HS-5 (cell line): ENCODE measurements at regions not wholly inside any gene's neighbourhood (a gene's known extent, or its start where the extent isn't known, plus 50 kb on each side); places are given as distances from the start of the nearest gene placed in this dataset.

ENCODE experiments used
- DNase-seq: peaks from one replicate; pipeline ENCODE4 v3.0.0-alpha.2; 2012; ENCODE audit warnings: low read depth

DNA sequence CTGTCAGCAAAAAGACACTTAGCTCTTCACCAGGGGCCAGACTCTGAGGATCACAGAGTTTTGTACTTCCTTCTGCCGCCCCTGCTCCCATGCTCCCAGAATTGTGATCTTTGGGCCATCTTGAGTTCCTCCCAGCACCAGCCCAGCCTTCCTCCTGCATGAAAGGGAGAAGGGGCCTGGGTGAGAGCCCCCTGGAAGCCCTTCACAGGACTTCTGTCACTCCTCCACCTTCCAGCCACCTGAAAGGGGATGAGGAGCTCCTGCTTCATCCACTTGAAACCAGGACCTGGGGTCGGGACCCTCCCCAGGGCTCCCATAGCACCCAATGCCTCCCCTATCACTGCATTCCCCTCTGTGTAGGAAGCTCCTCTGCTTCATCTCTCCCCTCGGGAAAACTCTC lies 174.2 kb downstream of the BUD13 start:
- no peak for DNase-seq

DNA sequence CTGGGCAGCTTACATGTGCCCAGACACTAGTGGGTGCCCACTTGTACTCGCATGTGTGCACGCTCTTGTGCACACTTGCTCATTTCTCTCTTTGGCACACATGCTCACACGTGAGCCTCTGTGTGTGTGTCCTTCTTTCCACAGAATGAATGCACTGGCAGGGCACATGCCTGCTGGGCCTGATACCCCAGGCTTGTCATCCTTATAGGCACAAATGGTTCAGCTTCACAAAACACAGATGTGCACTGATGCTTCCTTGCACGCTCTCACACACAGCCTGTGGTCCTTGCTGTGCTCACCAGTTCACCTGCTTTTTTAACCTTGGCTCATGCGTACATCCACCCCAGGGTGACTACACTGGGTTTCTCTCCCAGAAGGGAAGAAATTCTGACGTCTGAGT lies 174.8 kb downstream of the BUD13 start:
- no peak for DNase-seq

DNA sequence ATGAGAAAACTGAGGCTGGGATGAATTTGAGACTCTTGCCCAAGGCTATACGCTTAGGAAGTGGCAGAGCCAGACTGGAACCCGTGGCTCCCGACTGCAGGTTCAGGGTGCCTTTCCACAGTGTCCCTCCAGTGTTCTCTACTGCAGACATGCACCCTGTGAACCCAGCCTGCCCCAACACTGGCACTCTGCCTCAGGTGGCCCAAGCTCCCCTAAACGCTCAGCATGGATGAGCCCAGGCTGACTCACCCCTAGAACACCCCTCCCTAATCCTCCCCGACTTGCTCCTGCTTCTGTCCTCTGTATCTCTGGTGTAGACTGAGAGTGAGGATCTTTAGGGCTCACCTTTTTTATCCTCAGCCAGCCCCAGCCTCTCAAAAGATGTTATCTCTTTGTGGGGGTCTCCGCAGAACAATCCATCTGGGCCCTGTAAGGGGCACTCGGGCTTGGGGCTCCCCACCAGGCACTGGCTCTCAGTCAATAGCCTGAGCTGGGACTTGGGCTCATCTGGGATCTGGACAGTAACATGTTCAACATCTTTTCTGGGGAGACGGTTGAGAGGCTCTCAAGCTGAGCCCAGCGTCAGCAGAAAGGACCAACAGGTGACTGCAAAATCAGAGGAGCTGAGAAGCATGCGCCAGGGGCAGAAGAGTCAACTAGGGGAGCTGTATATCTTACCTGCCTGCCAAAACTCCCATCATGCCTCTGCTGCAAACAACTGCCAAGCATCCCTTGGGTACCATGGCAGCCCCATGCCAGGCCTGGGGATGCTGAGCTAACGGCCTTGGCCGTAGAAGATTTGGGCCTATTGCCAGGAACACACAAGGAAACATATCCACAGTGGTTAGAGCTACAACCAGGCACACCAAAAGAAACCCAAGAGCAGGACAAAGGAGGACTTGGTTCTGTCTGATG lies 176.2 kb downstream of the BUD13 start:
- no peak for DNase-seq

DNA sequence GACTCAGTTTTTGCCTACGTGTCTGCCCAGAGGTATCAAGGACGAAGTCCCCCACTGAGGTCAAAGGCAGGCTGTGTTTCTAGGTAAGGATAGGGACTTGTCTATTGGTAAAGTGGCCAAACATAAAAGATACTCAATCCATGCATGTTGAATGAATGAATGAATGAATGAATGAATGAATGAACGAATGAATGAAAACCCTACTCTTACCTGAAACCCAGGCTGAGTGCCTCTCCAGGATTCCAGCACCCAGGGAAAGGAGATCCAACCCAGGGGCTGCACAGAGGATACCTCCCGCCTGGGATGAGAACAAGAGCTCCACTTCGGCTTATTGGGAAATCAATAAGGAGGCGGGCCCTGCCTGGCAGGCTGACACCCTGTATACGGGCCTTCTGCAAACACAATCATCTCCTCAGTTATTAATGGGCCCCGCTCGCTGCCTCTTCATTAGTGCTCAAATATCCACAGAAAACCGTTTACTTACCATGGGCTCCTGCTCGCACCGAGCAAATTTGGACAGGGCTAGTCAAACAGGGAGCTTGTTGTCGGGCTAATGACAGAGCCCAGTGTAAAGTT lies 177.4 kb downstream of the BUD13 start:
- DNase-seq: no peak

DNA sequence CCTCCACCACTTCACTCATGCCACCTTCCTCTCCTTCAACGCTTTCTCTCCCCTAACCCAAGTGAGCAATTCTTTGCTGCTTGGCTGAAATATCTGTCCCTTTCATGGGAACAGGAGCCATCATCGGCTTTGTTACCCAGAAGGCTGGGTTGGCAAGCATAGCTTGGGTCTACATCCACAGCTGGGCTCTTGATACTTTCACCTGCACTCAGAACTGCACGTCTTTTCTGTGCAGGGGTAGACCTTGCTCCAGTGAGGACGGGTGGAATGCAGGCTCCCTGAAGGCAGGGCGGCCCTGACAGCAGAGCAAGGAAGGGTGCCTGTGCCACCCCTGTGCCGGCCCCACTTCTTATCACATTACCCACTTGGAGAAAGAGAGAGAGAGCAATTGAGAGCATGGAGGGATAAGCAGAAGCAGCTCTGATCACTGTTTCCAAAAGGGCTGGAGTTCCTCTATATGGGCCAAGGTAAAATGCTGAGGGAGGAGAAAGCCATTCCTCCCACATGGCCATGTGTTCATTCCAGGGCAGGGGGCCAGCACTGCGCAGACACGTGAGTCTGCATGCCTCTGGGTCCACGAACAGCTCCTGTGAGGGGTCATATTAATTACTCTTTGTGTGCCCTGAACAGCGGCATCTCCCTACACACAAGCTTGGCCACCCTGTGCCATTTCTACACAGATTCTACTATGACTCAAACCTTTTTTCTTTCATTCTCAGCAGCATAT lies 181.8 kb downstream of the BUD13 start:
- no peak for DNase-seq

DNA sequence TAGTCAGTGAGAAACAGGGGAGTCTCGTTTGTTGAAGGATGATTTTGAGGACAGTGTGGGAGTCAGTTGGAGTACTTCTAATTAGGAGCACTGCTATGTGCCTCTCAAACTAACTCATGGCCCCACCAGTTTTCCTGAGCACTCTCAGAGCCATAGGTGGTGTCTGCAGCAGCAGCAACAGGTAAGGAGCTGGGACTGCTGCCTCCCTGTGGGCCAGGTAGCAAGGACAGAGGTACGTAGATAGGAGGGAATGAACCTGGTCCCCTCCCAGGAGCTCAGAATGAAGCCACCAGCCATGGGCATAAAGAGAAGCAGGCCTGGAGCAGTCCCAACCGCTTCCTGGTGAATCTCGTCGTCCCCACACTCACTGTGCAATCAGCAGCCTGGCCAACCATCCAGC lies 183.4 kb downstream of the BUD13 start:
- no peak for DNase-seq

DNA sequence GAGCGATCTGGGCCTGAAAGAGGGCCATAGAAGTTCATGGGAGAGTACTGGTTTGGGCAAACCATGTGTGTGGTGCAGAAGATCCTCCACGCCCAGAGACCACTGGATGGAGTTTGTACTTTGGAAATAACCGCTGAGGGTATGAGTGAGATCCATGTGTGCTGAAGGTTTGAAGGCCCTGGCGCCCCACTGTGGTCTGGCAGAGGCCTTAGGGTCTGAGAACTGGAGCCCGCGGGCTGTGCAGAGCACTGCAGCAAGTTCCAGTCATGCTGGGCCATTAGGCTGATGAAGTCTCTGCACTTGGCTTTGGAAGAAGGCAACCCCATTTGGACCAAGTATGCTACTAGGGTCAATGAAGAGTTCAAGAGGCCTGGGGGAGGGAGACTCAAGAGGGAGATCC lies 186.4 kb downstream of the BUD13 start:
- DNase-seq: no peak

DNA sequence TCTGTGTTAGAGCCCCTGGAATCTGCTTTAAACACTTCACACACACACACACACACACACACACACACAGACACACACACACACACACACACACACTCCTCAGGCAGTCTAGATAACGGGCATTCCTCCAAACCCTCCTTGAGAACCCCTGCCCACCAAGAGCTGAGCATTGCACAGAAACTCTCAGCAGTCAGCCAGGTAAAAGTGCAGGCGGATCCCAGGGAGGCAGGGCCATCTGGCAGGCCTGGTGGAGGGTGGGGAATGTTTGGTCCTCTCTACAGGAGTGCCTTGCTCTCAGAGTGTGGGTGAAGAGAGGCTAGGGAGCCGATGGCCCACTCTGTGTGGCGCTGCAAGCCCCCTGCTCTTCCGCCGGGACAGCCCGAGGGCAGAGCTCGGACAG lies 190.2 kb downstream of the BUD13 start:
- no peak for DNase-seq

DNA sequence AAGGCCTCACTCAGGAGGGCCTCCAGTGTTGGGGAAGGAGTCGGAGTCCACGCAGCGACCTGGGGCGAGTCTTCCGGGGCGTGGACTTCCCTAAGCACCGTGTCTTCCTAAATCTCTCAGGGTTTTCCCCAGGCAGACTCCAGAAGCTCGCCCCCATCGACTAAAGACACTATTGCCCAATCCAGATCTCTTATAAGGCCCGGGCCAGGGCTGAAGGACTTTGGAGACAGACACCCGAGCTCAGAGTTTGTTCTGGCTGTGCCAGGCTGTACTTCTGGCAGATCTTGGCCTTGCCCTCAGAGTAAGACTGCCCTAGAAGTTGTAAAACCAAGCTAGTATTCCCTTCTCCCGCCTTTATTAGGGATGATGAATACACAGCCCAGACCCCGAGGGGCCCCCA lies 191.4 kb downstream of the BUD13 start:
- DNase-seq: no peak

DNA sequence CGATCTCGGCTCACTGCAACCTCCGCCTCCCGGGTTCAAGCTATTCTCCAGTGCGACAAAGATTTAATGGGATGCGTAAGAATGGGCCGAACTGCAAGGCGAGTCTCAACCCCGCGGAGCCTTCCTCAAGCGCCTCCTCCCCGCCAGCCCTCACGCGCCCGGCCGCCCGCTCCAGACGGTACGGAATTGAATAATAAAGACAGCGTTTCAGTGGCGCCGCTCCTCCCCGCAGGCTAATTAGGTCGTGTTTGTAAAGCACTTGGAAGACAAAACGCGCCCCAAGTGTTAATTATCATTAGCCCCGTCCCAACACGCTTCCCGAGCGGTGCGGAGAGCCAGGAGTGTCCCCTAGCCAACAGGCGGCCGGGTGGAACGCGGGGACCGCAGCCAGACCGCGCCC lies 192.0 kb downstream of the BUD13 start:
- DNase-seq: no peak

DNA sequence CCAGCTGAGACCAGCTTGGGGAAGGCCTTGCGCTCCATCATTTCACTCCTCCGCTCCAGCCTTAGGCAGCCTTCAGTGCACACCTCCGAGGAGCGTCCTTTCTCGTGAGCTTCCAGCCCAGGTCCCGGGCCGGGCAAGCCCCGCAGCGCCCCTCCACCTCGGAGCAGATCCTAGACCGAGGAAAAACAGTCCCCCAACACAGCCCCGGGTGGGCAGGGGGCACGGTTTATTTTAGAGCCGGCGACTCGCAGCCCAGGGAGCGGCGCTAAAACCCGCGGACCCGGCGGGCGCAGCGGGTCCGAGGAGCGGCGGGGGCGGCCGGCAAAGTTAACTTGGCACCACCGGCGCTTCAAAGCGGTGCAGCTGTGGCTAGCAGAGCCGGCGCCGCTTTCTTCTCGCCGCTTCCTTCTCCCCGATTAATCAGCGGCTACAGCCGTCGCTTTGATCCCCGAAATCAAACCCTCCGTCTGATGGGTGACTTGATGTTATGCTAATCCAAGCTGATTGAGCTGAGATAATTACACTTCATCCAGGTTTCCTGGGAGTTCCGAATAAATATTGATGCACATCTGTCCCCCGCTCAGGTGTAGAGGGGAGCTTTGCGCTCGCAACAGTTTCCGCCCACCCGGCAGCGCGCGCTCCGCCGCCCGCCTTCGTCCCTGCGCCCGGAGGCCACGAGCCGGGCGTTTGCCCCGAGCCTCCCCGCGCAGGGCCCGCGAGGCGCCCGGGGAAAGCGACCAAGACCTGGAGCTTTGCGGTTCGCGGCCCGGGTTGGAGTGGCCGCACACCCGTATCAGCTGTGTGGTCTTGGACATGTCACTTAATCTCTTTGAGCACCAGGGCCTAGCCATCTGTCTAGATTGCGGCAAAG lies 192.7 kb downstream of the BUD13 start:
- DNase-seq: no peak

DNA sequence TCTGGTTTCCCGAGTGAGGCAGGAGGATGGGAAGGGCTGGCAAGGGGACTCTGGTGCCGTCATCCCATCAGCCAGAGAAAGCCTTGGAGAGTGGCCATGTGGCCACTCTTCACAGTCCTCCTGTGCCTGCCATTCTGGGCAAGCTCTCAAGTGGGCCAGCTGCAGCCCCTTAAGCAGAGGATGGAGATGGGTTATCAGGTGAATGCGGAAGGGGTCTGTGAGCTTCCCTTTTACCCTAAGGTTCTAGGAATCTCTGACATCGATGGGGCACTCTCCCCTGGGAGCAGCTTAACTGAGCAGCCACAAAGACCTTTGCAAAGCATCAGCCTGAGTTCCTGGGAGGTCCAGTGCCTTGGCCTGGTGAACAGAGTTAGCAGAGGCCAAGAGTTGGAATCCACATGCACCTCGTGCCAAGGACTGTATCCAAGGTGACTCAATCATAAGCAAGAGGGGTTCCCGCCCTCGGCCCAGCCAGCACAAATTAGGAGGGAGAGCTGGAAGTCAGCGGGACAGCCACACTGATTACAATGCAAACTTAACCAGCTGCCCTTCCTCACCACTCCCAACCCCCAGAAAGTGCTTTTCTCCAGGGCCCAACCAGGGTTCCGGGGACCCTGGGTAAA lies 193.6 kb downstream of the BUD13 start:
- no peak for DNase-seq

DNA sequence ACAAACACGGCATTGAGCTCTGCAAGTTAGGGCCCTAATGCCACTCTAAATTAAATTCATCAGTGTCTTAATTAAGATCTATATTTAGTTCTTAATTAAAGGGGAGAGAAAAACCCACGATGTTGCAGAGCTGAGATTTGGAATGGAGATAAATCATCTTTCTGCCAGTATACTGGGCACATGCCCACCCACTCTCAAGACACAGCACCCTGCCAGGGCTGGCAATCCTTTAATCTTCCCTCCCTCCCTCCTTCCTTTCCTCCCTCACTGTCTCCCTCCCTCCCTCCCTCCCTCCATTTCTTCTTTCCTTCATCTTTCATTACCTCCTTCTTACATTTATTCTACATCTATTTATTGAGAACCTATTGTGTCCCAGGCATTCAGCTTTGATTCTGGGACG lies 194.8 kb downstream of the BUD13 start:
- DNase-seq: no peak

DNA sequence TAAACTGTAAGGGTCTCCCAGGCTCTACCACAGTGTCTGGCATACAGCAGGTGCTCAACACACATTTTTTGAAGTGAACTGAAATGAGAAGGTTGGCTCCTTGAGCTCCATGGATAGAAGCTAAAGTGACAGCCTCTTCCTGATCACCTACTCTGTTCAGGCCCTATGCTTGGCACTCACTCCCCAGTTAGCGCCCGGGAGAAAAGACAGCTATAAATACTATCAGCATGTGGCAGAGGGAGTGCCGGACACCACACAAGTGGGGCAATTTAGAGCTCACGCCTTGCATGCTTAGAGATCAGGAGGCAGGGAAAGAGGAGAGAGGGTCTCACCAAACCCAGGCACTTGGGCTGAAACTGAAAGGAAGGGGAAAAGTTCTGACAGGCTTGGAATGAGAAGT lies 195.5 kb downstream of the BUD13 start:
- DNase-seq: no peak

DNA sequence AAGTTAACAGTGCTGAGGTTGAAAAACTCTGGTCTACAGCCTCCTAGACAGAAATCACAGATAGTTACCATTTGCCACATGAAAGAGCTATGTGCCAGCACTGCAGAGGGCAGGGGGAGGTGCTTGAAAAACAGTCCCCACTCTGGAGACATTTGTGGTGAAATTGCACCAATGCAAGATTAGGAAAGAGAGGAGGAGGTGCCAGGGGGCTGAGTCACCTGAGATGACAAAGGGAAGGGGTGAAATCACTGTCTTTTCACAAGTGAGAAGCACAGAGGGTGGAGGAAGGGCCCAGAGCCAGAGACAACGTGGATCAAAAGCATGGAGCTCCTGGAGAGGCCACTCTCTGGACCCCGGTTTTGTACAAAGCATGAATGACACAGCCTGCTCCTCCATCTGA lies 196.3 kb downstream of the BUD13 start:
- DNase-seq: peak; percentile 46

DNA sequence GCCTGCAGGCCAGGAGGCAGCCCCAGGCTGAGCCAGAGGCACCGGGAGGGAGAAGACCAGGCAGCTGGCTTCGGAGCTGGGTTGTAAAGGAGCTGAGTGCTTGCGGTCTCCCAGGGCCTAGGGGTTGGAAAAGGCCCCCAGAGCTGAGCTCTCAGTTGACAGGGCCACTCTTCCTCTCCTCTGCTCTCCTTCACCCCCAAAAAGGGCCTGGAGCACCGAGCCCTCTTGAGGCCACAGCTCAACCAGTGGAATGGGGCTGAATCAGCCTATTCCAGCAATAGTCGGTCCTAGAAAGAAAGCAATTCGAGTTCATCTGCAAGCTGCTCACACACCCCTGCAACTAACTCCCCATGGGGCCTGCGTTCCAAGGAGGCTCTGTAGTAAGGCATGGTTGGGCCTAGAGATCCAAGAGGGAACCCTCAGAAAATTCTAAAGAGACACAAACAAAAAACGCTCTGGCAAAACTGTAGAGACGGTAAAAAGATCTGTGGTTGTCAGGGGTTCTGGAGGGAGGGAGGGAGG lies 205.0 kb downstream of the BUD13 start:
- DNase-seq: no peak

DNA sequence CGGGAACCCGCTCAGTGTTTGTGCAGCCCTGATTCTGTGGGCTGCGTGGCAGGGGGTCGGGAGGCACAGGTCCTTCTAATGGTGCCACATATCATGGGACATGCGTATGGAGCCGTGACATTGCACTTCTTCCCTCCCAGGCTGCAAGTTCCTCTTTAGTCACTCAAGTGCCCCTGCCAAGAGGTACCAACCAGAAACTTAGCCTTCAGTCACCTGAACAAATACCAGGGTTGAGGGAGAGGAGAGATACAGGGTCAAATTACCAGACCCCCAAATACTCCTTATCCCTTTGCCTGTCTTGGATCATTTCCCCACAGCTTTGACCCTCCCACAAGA lies 209.1 kb downstream of the BUD13 start:
- DNase-seq: no peak

DNA sequence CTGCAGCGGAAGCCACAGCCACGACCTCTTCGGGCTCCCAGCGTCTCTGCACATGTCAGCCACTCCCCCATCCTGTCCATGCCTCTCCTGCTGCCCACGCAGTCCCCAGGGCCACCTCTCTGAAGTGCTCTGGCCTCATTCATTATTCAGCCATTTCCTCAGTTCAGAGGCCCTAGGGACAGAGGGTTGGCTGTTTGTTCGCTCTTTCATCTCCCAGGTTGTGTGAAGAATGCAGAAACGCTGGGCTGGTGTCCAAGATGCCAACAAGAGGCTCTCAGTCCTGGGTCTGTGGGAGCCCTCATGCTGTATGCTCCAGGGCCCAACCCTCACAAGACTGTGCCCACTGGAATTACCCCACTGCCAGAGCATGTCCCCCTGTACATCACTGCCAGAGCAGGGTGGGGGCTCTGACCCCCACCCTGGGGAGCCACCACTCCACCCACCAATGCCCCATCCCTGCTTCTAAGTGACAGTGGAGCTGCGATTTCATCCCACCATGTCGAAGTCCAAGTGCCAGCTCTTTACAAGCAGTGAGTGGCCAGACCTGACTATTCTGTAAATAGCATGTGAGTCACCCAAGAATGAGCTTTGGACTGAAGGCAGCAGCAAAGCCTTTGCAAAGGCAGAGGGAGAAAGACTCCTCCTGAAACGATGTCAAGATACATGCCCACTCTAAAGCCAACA lies 209.6 kb downstream of the BUD13 start:
- DNase-seq: peak; percentile 5

DNA sequence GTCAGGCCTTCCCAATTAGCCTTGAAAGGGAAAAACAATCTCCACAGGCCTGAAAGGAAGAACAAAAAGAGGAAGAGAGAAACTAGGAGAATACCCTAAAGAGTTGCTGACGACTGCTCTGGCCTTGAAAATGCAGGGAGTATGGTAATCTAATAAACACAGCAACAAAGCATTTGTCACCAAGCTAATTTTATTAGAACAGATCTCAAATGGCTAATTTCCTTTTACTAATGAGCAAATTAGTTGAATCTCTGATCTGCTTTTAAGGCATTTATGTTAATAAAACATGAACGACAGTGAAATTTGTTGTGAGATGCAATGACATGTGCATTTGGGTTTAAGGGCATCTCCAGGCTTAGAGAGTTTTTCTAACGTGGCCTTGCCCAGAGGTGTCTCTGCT lies 212.2 kb downstream of the BUD13 start:
- DNase-seq: no peak

DNA sequence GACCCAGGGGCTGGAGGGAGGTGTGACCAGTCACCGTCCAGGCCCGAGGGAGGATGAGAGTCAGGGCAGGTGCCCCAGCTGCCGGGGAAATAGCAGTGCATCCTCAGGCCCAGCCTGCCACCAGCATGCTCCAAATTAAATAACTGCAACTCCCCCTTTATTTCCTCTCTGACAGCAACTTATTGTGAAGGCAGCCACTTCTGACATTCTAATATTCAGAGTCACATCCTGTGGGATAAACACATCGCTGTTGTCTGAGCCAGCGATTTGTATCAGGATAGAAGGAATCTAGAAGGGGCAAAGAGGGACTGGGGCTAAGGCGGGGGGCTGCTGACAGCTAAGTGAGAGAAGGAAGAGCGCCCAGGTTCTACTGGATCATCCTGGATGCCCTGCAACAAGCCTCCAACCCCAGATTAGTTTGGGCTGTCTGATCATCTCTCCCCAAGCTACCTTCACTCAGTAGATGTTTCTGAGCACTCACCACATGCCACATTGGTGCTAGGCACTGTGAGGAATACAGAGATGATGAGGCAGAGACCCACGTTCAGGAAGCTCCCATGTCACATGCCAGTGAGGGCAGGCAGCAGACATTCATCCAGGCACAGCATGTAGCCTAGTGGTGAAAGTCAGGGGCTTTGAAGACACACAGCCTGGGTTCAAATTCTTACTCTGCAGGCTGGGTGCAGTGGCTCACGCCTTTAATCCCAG lies 214.1 kb downstream of the BUD13 start:
- DNase-seq: peak; percentile 56
